ENCODE measurements at regions not wholly inside any gene's neighbourhood (a gene's known extent, or its start where the extent isn't known, plus 50 kb on each side); places are given as distances from the start of the nearest gene placed in this dataset.

DNA sequence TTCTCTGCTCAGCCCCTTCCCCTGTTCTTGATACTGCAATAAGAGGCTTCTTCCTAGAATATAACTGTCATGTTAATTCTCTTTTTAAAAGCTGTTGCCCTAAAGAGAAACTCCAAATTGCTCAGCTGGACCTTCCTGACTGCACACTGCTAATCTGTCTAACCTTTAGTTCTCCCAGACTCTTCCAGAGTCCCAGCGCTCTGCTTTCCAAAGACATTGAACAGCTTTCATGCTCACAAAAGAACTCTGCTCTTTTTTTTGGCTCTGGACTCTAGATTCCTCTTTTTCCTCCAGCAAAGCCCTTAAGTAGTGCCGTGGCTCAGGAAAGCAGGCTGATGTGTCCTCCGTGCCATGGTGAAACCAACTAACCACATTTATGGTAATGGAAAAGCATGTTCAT is 356.6 kb upstream of the RSPO3 start:
- no peak for DNase-seq (ENCODE audit: low read depth, low spot score)
- in situ Hi-C loops (cut with HindIII; ENCODE audit: low sequenced_read_pairs), result no loop called here
- no peak overlapping the region for H3K4me3 ChIP-seq (ENCODE audit: low read depth, low read length)
- TF ChIP-seq, protein P1, sequence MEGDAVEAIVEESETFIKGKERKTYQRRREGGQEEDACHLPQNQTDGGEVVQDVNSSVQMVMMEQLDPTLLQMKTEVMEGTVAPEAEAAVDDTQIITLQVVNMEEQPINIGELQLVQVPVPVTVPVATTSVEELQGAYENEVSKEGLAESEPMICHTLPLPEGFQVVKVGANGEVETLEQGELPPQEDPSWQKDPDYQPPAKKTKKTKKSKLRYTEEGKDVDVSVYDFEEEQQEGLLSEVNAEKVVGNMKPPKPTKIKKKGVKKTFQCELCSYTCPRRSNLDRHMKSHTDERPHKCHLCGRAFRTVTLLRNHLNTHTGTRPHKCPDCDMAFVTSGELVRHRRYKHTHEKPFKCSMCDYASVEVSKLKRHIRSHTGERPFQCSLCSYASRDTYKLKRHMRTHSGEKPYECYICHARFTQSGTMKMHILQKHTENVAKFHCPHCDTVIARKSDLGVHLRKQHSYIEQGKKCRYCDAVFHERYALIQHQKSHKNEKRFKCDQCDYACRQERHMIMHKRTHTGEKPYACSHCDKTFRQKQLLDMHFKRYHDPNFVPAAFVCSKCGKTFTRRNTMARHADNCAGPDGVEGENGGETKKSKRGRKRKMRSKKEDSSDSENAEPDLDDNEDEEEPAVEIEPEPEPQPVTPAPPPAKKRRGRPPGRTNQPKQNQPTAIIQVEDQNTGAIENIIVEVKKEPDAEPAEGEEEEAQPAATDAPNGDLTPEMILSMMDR (IDR thresholded peaks at IDR 0.05; ENCODE audit: low read depth, low read length), result no peak

DNA sequence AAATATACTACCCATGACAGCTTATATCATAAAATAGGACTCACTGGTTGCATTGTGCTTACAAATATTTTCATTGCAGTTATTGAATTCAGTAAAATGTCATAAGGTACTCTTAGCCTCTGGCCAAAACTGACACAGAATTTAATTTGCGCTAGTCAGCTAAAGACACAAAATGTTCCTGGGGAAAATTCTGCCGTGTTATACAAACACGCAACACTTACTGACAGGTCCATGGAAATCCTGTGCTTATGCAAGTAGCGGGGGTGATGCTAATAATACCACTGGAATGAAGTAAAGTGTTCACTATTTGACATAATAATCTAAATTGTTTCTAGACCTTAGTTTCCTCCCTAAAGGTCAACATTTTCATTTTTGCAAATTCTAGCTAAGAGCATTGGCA is 354.4 kb upstream of the RSPO3 start:
- in situ Hi-C loops (cut with HindIII; ENCODE audit: low sequenced_read_pairs), result no loop called here

DNA sequence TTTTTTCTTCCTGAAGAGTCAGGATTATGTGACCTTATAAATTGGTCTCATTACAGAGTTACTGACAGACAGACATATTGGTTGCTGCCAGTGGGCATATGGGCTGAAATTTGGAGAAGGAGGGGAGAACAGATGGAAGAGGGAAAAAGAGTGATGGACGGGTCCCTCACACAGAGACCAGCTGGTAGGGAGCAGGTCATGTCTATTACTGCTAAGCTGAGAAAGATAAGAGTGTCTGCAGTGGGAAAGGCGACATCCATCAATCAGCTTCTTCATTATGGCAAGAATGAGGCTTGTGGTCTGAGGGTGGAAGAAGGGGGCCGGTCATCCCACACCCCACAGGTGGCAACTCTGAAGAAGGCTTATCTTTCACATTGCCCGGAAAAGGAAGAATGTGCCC is 353.8 kb upstream of the RSPO3 start:
- in situ Hi-C loops (cut with HindIII; ENCODE audit: low sequenced_read_pairs), result no loop called here
- TF ChIP-seq, protein P1 (IDR thresholded peaks at IDR 0.05; ENCODE audit: low read depth, low read length), result no peak
- no peak overlapping the region for H3K4me3 ChIP-seq (ENCODE audit: low read depth, low read length)
- no peak for DNase-seq (ENCODE audit: low read depth, low spot score)

More for the DNA sequence above, 354.4 kb upstream of the RSPO3 start:
- no peak for DNase-seq (ENCODE audit: low read depth, low spot score)
- TF ChIP-seq, protein P1 (IDR thresholded peaks at IDR 0.05; ENCODE audit: low read depth, low read length), result no peak
- H3K4me3 ChIP-seq (ENCODE audit: low read depth, low read length), result no peak overlapping the region

DNA sequence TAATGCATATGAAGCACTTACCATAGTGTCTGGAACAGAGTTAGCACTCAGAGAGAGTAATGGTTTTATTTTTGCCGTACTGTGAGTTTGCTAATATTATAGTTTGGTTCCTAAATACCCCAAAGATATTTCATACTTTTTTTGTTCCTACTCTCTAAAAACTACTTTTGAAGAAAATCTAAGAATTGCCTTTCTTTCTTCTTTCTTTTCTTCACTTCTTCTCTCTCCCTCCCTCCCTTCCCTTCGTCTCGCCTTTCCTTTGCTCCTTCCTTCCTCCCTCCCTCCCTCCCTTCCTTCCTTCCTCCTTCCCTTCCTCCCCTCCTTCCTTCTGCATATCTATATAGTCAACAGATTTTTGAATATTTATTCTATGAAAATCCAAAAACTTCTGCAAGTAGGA is 351.7 kb upstream of the RSPO3 start:
- TF ChIP-seq, protein P1 (IDR thresholded peaks at IDR 0.05; ENCODE audit: low read depth, low read length), result no peak
- in situ Hi-C loops (cut with HindIII; ENCODE audit: low sequenced_read_pairs), result no loop called here
- no peak overlapping the region for H3K4me3 ChIP-seq (ENCODE audit: low read depth, low read length)
- no peak for DNase-seq (ENCODE audit: low read depth, low spot score)

DNA sequence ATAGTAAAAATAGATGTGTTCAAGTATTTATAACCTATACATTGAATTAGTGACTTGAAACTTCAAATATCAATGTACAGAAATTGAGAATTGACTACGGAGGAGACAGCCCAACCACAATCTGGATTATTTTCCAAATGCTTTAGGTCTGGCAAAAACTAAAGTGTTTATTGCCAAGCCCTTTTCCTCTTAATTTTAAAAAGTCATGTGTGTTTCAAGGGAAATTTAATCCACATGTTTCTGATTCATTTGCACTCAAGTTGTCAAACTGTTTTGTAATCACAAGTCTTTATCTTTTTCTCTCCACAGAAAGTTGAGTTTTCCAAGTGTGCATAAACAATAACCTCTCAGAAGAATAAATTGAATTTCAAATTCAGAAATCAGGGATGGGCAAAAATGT is 350.8 kb upstream of the RSPO3 start:
- TF ChIP-seq, protein P1 (IDR thresholded peaks at IDR 0.05; ENCODE audit: low read depth, low read length), result no peak
- H3K4me3 ChIP-seq (ENCODE audit: low read depth, low read length), result no peak overlapping the region
- no peak for DNase-seq (ENCODE audit: low read depth, low spot score)
- in situ Hi-C loops (cut with HindIII; ENCODE audit: low sequenced_read_pairs), result no loop called here

DNA sequence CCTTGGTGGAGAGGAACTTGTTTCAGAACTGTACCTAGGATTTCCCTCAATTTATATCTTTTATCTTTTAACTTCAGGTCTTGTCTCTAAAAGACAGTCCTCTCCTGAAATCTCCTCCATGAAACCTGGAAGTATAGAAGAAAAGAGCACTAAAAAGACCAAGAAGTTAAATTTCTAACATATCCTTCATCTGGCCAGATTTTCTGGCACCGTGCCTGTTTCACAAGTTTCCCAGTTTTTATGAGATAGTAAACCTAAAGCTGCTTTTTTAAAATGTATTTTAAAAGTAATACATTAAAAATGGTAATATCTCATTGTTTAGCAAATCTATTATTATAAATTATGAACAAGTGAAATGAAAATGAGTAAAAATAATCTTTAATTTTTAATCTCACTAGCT is 348.3 kb upstream of the RSPO3 start:
- no peak for DNase-seq (ENCODE audit: low read depth, low spot score)
- in situ Hi-C loops (cut with HindIII; ENCODE audit: low sequenced_read_pairs), result no loop called here
- H3K4me3 ChIP-seq (ENCODE audit: low read depth, low read length), result no peak overlapping the region
- TF ChIP-seq, protein P1 (IDR thresholded peaks at IDR 0.05; ENCODE audit: low read depth, low read length), result no peak

All from astrocyte of the spinal cord (primary cell).